SK-N-SH (cell line): ENCODE measurements at regions not wholly inside any gene's neighbourhood (a gene's known extent, or its start where the extent isn't known, plus 50 kb on each side); places are given as distances from the start of the nearest gene placed in this dataset.

Experiments used
- CTCF ChIA-PET: fragments of 300-600, 350-600 bp; formaldehyde crosslinking; extraction: SDS; loops from one replicate; lab custom pipeline; 2021; lab: Yijun Ruan, JAX
- POLR2A ChIA-PET: fragments of 350-600 bp; sonication (Branson Sonifier 250); formaldehyde crosslinking; extraction: SDS; loops from one replicate; lab custom pipeline; 2020; ENCODE audit warnings: antibody characterized with exemption, inconsistent platforms; lab: Yijun Ruan, JAX
- DNase-seq: peaks from one replicate; pipeline ENCODE4 v3.0.0; 2012
- H2AFZ ChIP-seq: fragments of 200-600 bp; sonication (generic); 2 replicates; pipeline ENCODE4 v1.8.1; 2016; ENCODE audit warnings: antibody characterized with exemption, mild to moderate bottlenecking, low read depth
- H3F3A ChIP-seq: fragments of 200-600 bp; sonication (generic); replicated peaks from 2 replicates; pipeline ENCODE3; 2016; ENCODE audit warnings: antibody characterized with exemption, mild to moderate bottlenecking; ENCODE audit not compliant: insufficient read depth
- H3K27ac ChIP-seq, 2 experiments: fragments of 200-500 bp in 1 of 2; fragments of 200-600 bp in 1 of 2; sonication (Bioruptor generic) in 1 of 2; sonication (generic), shearing (Covaris generic) in 1 of 2; 2 replicates each; pipeline versions ENCODE4 v1.5.1 to v1.6.1; 2014 to 2016; ENCODE audit warnings: low read depth in 2 of 2, inconsistent platforms in 1 of 2, low read length in 1 of 2, mild to moderate bottlenecking in 1 of 2, mixed read lengths in 1 of 2
- H3K27me3 ChIP-seq: fragments of 200-600 bp; sonication (generic), shearing (Covaris generic); 2 replicates; pipeline ENCODE4 v1.6.1; 2016; ENCODE audit warnings: mixed run types; ENCODE audit not compliant: insufficient read depth
- H3K36me3 ChIP-seq, 2 experiments: fragments of 200-500 bp in 1 of 2; fragments of 200-600 bp in 1 of 2; sonication (Bioruptor generic) in 1 of 2; sonication (generic) in 1 of 2; replicated peaks in 1 of 2; 2 replicates each; pipeline versions ENCODE3 to v1.5.1; 2014 to 2016; ENCODE audit warnings: low read length in 1 of 2, mild to moderate bottlenecking in 1 of 2; ENCODE audit not compliant: insufficient read depth in 2 of 2, control insufficient read depth in 1 of 2
- H3K4me1 ChIP-seq, 2 experiments: fragments of 200-500 bp in 1 of 2; fragments of 200-600 bp in 1 of 2; sonication (Bioruptor generic) in 1 of 2; sonication (generic), shearing (Covaris generic) in 1 of 2; 2 replicates each; pipeline versions ENCODE4 v1.5.1 to v1.6.1; 2014 to 2016; ENCODE audit warnings: low read depth in 1 of 2, low read length in 1 of 2, mixed run types in 1 of 2; ENCODE audit not compliant: insufficient read depth in 2 of 2, control insufficient read depth in 1 of 2
- H3K4me2 ChIP-seq: fragments of 200-600 bp; sonication (generic), shearing (Covaris generic); 2 replicates; pipeline ENCODE4 v1.6.1; 2017; ENCODE audit warnings: mixed run types
- H3K4me3 ChIP-seq, 2 experiments: fragments of 200-500 bp in 1 of 2; fragments of 200-600 bp in 1 of 2; sonication (Bioruptor generic) in 1 of 2; sonication (generic), shearing (Covaris generic) in 1 of 2; 2 replicates each; pipeline versions ENCODE4 v1.5.1 to v1.8.1; 2014 to 2016; ENCODE audit warnings: low read depth in 2 of 2, inconsistent platforms in 1 of 2, low read length in 1 of 2, mild to moderate bottlenecking in 1 of 2, mixed read lengths in 1 of 2, moderate library complexity in 1 of 2
- H3K79me2 ChIP-seq: fragments of 200-600 bp; sonication (generic); 2 replicates; pipeline ENCODE4 v1.8.1; 2017; ENCODE audit warnings: mild to moderate bottlenecking; ENCODE audit not compliant: insufficient read depth
- H3K9ac ChIP-seq: fragments of 200-600 bp; sonication (generic); 2 replicates; pipeline ENCODE4 v1.6.1; 2017; ENCODE audit warnings: mixed run types
- H3K9me2 ChIP-seq: fragments of 200-600 bp; sonication (generic); 2 replicates; pipeline ENCODE4 v1.6.1; 2017; ENCODE audit warnings: mixed run types
- H3K9me3 ChIP-seq: fragments of 200-600 bp; sonication (generic); 2 replicates; pipeline ENCODE4 v1.6.1; 2017; ENCODE audit warnings: mixed run types, mild to moderate bottlenecking, moderate library complexity
- H4K20me1 ChIP-seq: fragments of 200-600 bp; sonication (generic); 2 replicates; pipeline ENCODE4 v1.6.1; 2017; ENCODE audit warnings: mild to moderate bottlenecking, mixed run types; ENCODE audit not compliant: insufficient read depth
- CHD2 ChIP-seq: fragments of 150-350 bp; IDR thresholded peaks from 2 replicates; pipeline ENCODE4 v1.6.1; 2018; ENCODE audit warnings: low read length; ENCODE audit not compliant: partially characterized antibody
- FOSL2 ChIP-seq: IDR thresholded peaks from 2 replicates; pipeline ENCODE4 v1.4.0; 2012; ENCODE audit warnings: low read depth, mild to moderate bottlenecking, moderate library complexity, borderline replicate concordance
- FOXJ3 ChIP-seq: sonication (generic); formaldehyde crosslinking; IDR thresholded peaks from 2 replicates; pipeline ENCODE4 v1.5.1; 2020; ENCODE audit warnings: mild to moderate bottlenecking, missing genetic modification reagents
- FOXM1 ChIP-seq: IDR thresholded peaks from 2 replicates; pipeline ENCODE4 v1.4.0; 2012; ENCODE audit warnings: low read depth, mild to moderate bottlenecking
- GABPA ChIP-seq: IDR thresholded peaks from 2 replicates; pipeline ENCODE4 v1.4.0; 2012; ENCODE audit warnings: low read depth, mild to moderate bottlenecking
- MEF2A ChIP-seq: IDR thresholded peaks from 2 replicates; pipeline ENCODE4 v1.4.0; 2012; ENCODE audit warnings: low read depth, borderline replicate concordance
- RCOR1 ChIP-seq: fragments of 150-350 bp; IDR thresholded peaks from 2 replicates; pipeline ENCODE4 v1.6.1; 2017; ENCODE audit warnings: antibody characterized with exemption, low read length
- RFX5 ChIP-seq: IDR thresholded peaks from 2 replicates; pipeline ENCODE4 v1.6.1; 2012; ENCODE audit warnings: mild to moderate bottlenecking, improper control_type of control experiment, low read length
- TAF1 ChIP-seq: IDR thresholded peaks from 2 replicates; pipeline ENCODE4 v1.6.1; 2012; ENCODE audit warnings: low read depth, mild to moderate bottlenecking, low read length, moderate library complexity, borderline replicate concordance
- TEAD4 ChIP-seq: IDR thresholded peaks from 2 replicates; pipeline ENCODE4 v1.4.0; 2012; ENCODE audit warnings: mild to moderate bottlenecking, borderline replicate concordance; ENCODE audit not compliant: insufficient read depth
- YY1 ChIP-seq: IDR thresholded peaks from 2 replicates; pipeline ENCODE4 v1.4.0; 2012; ENCODE audit warnings: low read depth, mild to moderate bottlenecking
- WGBS: methylation state at CpG from one replicate; pipeline ENCODE4 v1.1.6; 2017; ENCODE audit warnings: low lambda C conversion rate; 5-methylcytosine and 5-hydroxymethylcytosine counted together
- TF ChIP-seq, protein P1 (sequence below): IDR thresholded peaks from 2 replicates; pipeline ENCODE4 v1.6.1; 2012; ENCODE audit warnings: mild to moderate bottlenecking, low read depth, low read length, moderate library complexity
- TF ChIP-seq, protein P2 (sequence below): fragments of 150-350 bp; IDR thresholded peaks from 2 replicates; pipeline ENCODE4 v1.6.1; 2017; ENCODE audit warnings: antibody characterized with exemption, low read length, low read depth, borderline replicate concordance
- TF ChIP-seq, protein P3 (sequence below): fragments of 150-350 bp; IDR thresholded peaks from 2 replicates; pipeline ENCODE4 v1.6.1; 2016; ENCODE audit warnings: mild to moderate bottlenecking, low read depth, low read length
- TF ChIP-seq, protein P4 (sequence below): IDR thresholded peaks from 2 replicates; pipeline ENCODE4; 2012
- TF ChIP-seq, protein P5 (sequence below): IDR thresholded peaks from 2 replicates; pipeline ENCODE4 v1.4.0; 2012; ENCODE audit warnings: low read depth, borderline replicate concordance
- TF ChIP-seq, protein P6 (sequence below): fragments of 200-600 bp; sonication (generic); IDR thresholded peaks from 2 replicates; pipeline ENCODE4 v1.6.1; 2017; ENCODE audit warnings: antibody characterized with exemption, mild to moderate bottlenecking, moderate library complexity
- TF ChIP-seq, protein P7 (sequence below): IDR thresholded peaks from 2 replicates; pipeline ENCODE4 v1.4.0; 2012; ENCODE audit warnings: low read depth, borderline replicate concordance

DNA sequence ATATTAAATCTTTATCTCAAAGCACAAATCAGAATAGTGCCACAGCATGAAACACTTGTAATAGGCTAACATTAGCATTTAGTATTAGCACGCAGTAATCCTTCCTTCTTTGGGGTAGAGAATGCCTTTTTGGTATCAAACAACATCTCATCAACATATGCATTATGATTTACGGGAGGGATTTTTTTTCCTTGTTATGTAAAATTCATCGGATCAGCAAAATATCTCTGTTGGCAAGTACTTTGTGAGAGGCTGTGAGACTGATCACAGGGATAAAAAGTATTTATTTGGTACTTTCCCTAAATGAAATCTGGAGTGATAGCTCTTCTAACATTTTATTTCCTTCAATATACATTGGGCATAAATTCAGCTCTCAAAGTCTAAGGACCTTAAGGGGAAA, 68.4 kb upstream of the TMEM178A start:
- 89% methylated on average over 3 of the region's 3 CpGs for WGBS
- no peak overlapping the region for H3K9ac ChIP-seq
- H3K9me3 ChIP-seq: no peaks in the 10 kb centered on the region
- no peaks in the 10 kb centered on the region for H3K4me1 ChIP-seq
- no peaks in the 10 kb centered on the region for H3K79me2 ChIP-seq
- TF ChIP-seq FOXM1 (no peak), YY1 (no peak), MEF2A (no peak), TEAD4 (no peak), RCOR1 (no peak), TAF1 (no peak), FOXJ3 (no peak), CHD2 (no peak), FOSL2 (no peak), RFX5 (no peak), GABPA (no peak)
- TF ChIP-seq, protein P1, sequence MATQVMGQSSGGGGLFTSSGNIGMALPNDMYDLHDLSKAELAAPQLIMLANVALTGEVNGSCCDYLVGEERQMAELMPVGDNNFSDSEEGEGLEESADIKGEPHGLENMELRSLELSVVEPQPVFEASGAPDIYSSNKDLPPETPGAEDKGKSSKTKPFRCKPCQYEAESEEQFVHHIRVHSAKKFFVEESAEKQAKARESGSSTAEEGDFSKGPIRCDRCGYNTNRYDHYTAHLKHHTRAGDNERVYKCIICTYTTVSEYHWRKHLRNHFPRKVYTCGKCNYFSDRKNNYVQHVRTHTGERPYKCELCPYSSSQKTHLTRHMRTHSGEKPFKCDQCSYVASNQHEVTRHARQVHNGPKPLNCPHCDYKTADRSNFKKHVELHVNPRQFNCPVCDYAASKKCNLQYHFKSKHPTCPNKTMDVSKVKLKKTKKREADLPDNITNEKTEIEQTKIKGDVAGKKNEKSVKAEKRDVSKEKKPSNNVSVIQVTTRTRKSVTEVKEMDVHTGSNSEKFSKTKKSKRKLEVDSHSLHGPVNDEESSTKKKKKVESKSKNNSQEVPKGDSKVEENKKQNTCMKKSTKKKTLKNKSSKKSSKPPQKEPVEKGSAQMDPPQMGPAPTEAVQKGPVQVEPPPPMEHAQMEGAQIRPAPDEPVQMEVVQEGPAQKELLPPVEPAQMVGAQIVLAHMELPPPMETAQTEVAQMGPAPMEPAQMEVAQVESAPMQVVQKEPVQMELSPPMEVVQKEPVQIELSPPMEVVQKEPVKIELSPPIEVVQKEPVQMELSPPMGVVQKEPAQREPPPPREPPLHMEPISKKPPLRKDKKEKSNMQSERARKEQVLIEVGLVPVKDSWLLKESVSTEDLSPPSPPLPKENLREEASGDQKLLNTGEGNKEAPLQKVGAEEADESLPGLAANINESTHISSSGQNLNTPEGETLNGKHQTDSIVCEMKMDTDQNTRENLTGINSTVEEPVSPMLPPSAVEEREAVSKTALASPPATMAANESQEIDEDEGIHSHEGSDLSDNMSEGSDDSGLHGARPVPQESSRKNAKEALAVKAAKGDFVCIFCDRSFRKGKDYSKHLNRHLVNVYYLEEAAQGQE: no peak
- TF ChIP-seq, protein P2, sequence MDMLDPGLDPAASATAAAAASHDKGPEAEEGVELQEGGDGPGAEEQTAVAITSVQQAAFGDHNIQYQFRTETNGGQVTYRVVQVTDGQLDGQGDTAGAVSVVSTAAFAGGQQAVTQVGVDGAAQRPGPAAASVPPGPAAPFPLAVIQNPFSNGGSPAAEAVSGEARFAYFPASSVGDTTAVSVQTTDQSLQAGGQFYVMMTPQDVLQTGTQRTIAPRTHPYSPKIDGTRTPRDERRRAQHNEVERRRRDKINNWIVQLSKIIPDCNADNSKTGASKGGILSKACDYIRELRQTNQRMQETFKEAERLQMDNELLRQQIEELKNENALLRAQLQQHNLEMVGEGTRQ: no peak
- TF ChIP-seq, protein P3, sequence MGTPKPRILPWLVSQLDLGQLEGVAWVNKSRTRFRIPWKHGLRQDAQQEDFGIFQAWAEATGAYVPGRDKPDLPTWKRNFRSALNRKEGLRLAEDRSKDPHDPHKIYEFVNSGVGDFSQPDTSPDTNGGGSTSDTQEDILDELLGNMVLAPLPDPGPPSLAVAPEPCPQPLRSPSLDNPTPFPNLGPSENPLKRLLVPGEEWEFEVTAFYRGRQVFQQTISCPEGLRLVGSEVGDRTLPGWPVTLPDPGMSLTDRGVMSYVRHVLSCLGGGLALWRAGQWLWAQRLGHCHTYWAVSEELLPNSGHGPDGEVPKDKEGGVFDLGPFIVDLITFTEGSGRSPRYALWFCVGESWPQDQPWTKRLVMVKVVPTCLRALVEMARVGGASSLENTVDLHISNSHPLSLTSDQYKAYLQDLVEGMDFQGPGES: no peak
- TF ChIP-seq, protein P4, sequence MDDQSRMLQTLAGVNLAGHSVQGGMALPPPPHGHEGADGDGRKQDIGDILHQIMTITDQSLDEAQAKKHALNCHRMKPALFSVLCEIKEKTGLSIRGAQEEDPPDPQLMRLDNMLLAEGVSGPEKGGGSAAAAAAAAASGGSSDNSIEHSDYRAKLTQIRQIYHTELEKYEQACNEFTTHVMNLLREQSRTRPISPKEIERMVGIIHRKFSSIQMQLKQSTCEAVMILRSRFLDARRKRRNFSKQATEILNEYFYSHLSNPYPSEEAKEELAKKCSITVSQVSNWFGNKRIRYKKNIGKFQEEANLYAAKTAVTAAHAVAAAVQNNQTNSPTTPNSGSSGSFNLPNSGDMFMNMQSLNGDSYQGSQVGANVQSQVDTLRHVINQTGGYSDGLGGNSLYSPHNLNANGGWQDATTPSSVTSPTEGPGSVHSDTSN: no peak
- TF ChIP-seq, protein P5, sequence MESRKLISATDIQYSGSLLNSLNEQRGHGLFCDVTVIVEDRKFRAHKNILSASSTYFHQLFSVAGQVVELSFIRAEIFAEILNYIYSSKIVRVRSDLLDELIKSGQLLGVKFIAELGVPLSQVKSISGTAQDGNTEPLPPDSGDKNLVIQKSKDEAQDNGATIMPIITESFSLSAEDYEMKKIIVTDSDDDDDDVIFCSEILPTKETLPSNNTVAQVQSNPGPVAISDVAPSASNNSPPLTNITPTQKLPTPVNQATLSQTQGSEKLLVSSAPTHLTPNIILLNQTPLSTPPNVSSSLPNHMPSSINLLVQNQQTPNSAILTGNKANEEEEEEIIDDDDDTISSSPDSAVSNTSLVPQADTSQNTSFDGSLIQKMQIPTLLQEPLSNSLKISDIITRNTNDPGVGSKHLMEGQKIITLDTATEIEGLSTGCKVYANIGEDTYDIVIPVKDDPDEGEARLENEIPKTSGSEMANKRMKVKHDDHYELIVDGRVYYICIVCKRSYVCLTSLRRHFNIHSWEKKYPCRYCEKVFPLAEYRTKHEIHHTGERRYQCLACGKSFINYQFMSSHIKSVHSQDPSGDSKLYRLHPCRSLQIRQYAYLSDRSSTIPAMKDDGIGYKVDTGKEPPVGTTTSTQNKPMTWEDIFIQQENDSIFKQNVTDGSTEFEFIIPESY: no peak
- TF ChIP-seq, protein P6, sequence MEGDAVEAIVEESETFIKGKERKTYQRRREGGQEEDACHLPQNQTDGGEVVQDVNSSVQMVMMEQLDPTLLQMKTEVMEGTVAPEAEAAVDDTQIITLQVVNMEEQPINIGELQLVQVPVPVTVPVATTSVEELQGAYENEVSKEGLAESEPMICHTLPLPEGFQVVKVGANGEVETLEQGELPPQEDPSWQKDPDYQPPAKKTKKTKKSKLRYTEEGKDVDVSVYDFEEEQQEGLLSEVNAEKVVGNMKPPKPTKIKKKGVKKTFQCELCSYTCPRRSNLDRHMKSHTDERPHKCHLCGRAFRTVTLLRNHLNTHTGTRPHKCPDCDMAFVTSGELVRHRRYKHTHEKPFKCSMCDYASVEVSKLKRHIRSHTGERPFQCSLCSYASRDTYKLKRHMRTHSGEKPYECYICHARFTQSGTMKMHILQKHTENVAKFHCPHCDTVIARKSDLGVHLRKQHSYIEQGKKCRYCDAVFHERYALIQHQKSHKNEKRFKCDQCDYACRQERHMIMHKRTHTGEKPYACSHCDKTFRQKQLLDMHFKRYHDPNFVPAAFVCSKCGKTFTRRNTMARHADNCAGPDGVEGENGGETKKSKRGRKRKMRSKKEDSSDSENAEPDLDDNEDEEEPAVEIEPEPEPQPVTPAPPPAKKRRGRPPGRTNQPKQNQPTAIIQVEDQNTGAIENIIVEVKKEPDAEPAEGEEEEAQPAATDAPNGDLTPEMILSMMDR: no peak
- TF ChIP-seq, protein P7, sequence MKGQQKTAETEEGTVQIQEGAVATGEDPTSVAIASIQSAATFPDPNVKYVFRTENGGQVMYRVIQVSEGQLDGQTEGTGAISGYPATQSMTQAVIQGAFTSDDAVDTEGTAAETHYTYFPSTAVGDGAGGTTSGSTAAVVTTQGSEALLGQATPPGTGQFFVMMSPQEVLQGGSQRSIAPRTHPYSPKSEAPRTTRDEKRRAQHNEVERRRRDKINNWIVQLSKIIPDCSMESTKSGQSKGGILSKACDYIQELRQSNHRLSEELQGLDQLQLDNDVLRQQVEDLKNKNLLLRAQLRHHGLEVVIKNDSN: no peak
- no peak overlapping the region for H3K4me3 ChIP-seq
- no peak for DNase-seq
- H3K27ac ChIP-seq: no peak overlapping the region
- H3K36me3 ChIP-seq: no peaks in the 10 kb centered on the region
- ChIA-PET POLR2A (no interaction called here), CTCF (no interaction called here)
- no peaks in the 10 kb centered on the region for H4K20me1 ChIP-seq
- H3K4me2 ChIP-seq: no peak overlapping the region
- no peaks in the 10 kb centered on the region for H3F3A ChIP-seq
- no peaks in the 10 kb centered on the region for H3K27me3 ChIP-seq
- no peak overlapping the region for H2AFZ ChIP-seq
- H3K9me2 ChIP-seq: no peaks in the 10 kb centered on the region
